ENCODE measurements at regions not wholly inside any gene's neighbourhood (a gene's known extent, or its start where the extent isn't known, plus 50 kb on each side); places are given as distances from the start of the nearest gene placed in this dataset.

- TF ChIP-seq RXRA (IDR thresholded peaks at IDR 0.05; ENCODE audit: borderline replicate concordance, low read depth) (no peak), GATA2 (CRISPR knock-in tag; IDR thresholded peaks at IDR 0.05) (no peak), FOSL2 (IDR thresholded peaks at IDR 0.05; ENCODE audit: borderline replicate concordance, low read depth) (no peak)
Measured at GRCh38 chr2:150153646-150154307, 333.7 kb downstream of the RND3 start (continued).

GRCh38 chr2:150152230-150152629 is 335.2 kb downstream of the RND3 start:
- TF ChIP-seq TCF12 (IDR thresholded peaks at IDR 0.05) (no peak), MXI1 (IDR thresholded peaks at IDR 0.05; ENCODE audit: low read depth, low read length) (no peak), FOXM1 (IDR thresholded peaks at IDR 0.05; ENCODE audit: low read depth) (no peak), ELF1 (IDR thresholded peaks at IDR 0.05) (no peak), RXRA (IDR thresholded peaks at IDR 0.05; ENCODE audit: borderline replicate concordance, low read depth) (no peak), FOXJ3 (CRISPR knock-in tag; IDR thresholded peaks at IDR 0.05) (no peak), YY1 (IDR thresholded peaks at IDR 0.05; ENCODE audit: low read depth) (no peak), REST (IDR thresholded peaks at IDR 0.05; ENCODE audit: low read depth, low read length) (no peak), TAF1 (IDR thresholded peaks at IDR 0.05; ENCODE audit: borderline replicate concordance, low read depth, low read length) (no peak), SIN3A (IDR thresholded peaks at IDR 0.05; ENCODE audit: borderline replicate concordance, low read depth, low read length) (no peak), FOSL2 (IDR thresholded peaks at IDR 0.05; ENCODE audit: borderline replicate concordance, low read depth) (no peak), JUND (IDR thresholded peaks at IDR 0.05) (no peak), CHD2 (IDR thresholded peaks at IDR 0.05; ENCODE audit: low read length, partially characterized antibody) (no peak), USF2 (IDR thresholded peaks at IDR 0.05; ENCODE audit: borderline replicate concordance, low read depth, low read length) (no peak)
- DNase-seq, result no peak
- H3K4me1 ChIP-seq (ENCODE audit: control insufficient read depth in 1 of 2, insufficient read depth in 2 of 2, low read depth in 1 of 2, low read length in 1 of 2), result peaks cover 0 to 2% of the 10 kb centered on the region in 2 experiments; a peak in 1 of 4 replicates
- H3F3A ChIP-seq (replicated peaks; ENCODE audit: insufficient read depth), result no peaks in the 10 kb centered on the region
- H4K20me1 ChIP-seq (ENCODE audit: insufficient read depth), result no peaks in the 10 kb centered on the region
- POLR2A ChIA-PET, result no interaction called here
- no peaks in the 10 kb centered on the region for H3K9me3 ChIP-seq
- CTCF ChIA-PET, result interaction anchor here (1.0 kb wide), 1 partner anchor 12 kb away, joined by 3 read pairs; no protein-coding TSS in a partner anchor
- H3K79me2 ChIP-seq (ENCODE audit: insufficient read depth), result no peaks in the 10 kb centered on the region
- 93% methylated on average over 2 of the region's 2 CpGs for WGBS (ENCODE audit: low lambda C conversion rate)
- H2AFZ ChIP-seq (ENCODE audit: low read depth), result no peak overlapping the region
- no peak overlapping the region for H3K9ac ChIP-seq
- no peaks in the 10 kb centered on the region for H3K27me3 ChIP-seq (ENCODE audit: insufficient read depth)
- no peaks in the 10 kb centered on the region for H3K36me3 ChIP-seq (replicated peaks in 1 of 2; ENCODE audit: control insufficient read depth in 1 of 2, insufficient read depth in 2 of 2, low read length in 1 of 2)
- no peak overlapping the region for H3K4me3 ChIP-seq (ENCODE audit: low read depth in 2 of 2, low read length in 1 of 2)
- no peaks in the 10 kb centered on the region for H3K9me2 ChIP-seq
- H3K4me2 ChIP-seq, result no peak overlapping the region
- no peak overlapping the region for H3K27ac ChIP-seq (ENCODE audit: low read depth in 2 of 2, low read length in 1 of 2)
